CD1c-positive myeloid dendritic cell (primary cell): ENCODE measurements at regions not wholly inside any gene's neighbourhood (a gene's known extent, or its start where the extent isn't known, plus 50 kb on each side); places are given as distances from the start of the nearest gene placed in this dataset.

Experiments used
- DNase-seq: peaks from one replicate; pipeline ENCODE4 v3.0.0-alpha.2; 2016; ENCODE audit errors: extremely low spot score

DNA sequence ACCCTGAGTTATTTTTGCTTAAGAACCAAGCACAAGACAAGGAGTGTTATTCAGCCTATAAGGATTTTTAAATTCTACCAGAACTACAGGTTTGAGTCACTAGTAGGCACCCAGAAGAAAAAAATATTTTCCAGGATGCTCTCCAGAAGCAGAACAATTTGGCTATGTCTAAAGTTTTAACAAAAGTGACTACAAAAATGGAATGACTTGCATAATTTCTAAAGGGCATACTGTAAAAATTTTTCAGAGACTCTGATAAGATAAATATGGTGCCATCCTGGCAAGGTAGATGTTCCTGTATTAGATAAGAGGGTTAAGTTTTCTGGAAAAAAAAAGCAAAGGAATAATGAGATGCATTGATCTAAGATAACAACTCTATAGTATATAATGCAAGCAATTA lies 68.6 kb upstream of the FAM9A start:
- no peak for DNase-seq

DNA sequence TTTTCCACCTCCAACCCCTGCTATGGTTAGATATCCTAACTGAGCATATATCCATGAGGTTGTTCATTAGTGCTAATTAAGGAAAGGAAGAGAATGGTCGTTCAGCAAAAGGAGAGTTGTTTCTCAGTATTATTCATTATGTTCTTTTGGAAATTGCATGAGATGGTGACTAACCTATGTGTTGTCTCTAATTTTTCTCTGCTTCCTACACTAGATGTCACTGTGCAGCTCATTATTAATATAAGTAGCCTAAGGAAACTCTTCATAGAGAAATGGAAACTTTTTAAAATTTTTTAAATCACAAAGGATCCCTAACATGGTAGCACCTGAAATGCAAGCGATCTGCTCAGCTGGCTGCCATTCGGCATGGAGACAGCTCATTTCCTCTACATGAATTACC lies 67.7 kb upstream of the FAM9A start:
- no peak for DNase-seq

- DNase-seq: no peak
Observed at GRCh38 chrX:8868070-8868773, 67.0 kb upstream of the FAM9A start.

GRCh38 chrX:8867406-8867805 lies 66.2 kb upstream of the FAM9A start:
- no peak for DNase-seq

GRCh38 chrX:8864161-8864560 lies 63.0 kb upstream of the FAM9A start:
- no peak for DNase-seq

- no peak for DNase-seq
Observed at GRCh38 chrX:8861908-8862307, 60.7 kb upstream of the FAM9A start.

DNA sequence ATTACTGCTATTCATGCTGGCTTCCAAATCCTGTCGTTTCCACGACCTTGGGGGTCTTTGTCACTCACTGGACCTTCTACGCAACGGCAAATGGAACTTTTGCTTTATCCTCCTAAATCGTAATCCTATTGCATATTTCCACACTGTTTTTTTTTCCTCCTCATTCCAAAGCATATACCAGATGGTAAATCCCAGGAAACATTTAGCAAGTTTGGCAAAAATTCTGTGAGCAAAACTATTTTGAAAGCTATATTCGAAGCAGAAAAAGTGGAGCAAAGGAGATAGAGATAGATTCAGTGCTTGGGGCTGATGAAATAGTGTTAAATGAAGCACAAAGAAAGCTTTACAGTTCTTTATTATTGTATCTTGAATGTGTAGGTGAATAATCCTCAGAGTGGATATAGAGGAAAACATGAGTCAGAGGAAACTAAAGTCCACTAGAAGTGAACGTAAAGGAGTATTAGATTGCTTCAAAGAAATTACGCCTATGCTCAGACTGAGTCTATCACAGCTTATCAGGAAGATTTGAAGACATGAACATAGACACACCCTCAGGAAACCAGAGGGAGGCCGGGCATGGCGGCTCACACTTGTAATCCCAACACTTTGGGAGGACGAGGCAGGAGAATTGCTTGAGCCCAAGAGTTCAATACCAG lies 50.2 kb upstream of the FAM9A start:
- no peak for DNase-seq
